Activated CD4-positive, alpha-beta T cell treated with anti-CD3 and anti-CD28 coated beads for 4 hours (primary cell): ENCODE measurements at regions not wholly inside any gene's neighbourhood (a gene's known extent, or its start where the extent isn't known, plus 50 kb on each side); places are given as distances from the start of the nearest gene placed in this dataset.

Source experiments
- DNase-seq, 2 donors: peaks; one replicate each; pipeline ENCODE4 v3.0.0-alpha.2; 2020

DNA sequence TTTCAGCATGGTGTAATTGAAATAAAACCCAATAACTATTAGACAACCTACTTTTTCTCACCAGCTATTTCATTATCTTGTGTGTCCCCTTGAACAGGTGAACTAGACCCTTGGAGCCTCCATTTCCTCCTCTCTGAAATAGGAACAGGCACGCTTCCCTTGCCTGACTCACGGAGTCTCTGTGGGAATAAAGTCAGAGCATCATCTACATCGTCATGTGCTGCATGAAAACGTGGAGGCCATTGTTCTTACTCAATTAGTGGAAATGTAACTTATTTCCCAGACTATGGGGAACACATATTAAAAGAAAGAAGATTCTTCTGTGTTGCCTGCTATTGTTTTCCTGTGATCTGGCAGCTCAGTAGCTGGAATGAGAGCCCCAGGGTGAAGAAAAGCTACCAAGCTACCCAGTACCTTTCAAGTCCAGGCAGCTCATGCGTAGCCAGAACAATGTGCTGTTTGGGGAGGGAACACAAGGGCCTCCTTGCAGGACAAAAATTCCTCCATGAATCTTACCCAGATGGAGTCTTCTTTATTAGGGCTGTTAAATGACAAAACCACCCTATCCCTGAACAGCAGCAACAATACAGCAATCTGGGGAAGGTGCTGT is 59.8 kb downstream of the SOX11 start:
- no peak for DNase-seq

GRCh38 chr2:5756272-5756671 is 64.1 kb downstream of the SOX11 start:
- no peak for DNase-seq

- no peak for DNase-seq
These were observed 66.2 kb downstream of the SOX11 start for GRCh38 chr2:5758346-5758745.

DNA sequence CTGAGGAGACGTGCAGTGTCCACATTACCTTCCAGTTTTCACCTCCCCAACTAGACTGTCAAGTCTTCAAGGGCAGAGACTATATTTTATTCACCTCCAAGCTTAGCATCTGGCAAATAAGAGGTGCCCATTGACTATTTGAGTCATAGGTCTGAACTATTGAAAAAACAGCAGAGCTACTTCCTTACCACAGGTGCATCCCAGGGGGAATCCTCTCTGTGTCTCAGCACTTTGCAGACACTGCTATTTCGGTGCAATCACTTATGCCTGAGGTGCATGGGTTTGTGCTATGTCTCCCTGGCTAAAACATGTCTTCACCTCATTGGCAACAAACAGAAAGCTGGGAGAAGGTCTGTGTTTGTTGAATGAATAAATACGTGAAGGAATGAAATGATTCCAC is 67.8 kb downstream of the SOX11 start:
- DNase-seq = no peak

DNA sequence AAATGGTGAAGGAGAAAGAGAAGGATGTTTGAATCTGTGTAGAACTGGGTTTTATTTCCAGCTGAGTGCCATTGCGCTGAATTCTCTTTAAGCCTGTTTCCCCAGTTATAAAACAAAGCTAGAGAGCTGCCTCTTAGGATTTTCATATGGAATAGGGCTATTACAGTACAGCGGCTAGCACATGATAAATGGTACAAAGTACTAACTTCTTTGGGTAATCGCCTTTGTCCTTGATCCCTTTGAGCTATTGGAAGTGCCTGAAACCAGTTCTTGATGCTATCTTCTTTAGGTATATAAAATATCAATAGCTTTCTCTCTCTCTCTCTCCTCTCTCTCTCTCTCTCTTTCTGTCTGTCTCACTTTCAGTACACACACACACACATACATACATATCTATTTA is 71.3 kb downstream of the SOX11 start:
- no peak for DNase-seq

GRCh38 chr2:5764041-5764440 is 71.9 kb downstream of the SOX11 start:
- no peak for DNase-seq

- no peak for DNase-seq
These were observed 73.9 kb downstream of the SOX11 start for GRCh38 chr2:5766056-5766455.

- no peak for DNase-seq
These were observed 74.4 kb downstream of the SOX11 start for GRCh38 chr2:5766561-5766960.

DNA sequence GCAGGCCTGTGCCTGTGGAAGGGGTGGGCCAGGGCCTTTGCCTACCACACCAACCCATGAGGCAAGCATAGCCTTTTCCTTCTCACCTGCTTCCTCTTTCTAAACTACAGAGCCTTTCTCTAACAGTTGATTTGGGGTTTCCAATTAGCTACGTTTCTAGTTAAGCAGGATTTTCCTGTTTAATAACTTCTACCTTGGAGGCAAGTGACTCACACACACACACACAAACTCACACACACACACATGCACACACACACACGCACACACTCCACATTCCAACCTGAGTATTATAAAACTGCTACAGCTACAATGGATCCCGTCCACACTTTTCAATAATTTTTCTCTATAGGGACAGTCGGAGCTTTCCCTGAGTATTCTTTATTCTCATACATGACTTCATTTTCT is 84.9 kb downstream of the SOX11 start:
- DNase-seq = no peak

DNA sequence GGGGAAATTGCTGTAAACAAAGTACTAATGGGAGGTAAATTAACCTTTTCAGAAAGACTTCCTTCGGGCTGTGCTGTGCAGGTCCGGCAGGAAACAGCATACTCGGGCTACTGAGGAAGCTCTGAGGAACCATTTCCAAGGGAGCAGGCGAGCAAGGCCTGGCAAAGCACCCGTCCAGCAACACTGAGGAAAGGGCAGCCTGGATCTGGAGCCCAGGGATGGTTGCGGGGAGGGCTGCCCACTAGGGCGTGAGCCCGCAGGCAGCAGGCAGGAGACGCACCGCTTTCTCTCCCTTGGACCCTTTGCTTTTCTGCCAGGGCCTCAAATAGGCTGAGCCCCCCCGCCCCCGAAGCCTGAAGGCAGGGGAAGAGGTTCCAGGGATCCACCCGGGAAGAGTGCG is 89.5 kb downstream of the SOX11 start:
- DNase-seq = no peak

DNA sequence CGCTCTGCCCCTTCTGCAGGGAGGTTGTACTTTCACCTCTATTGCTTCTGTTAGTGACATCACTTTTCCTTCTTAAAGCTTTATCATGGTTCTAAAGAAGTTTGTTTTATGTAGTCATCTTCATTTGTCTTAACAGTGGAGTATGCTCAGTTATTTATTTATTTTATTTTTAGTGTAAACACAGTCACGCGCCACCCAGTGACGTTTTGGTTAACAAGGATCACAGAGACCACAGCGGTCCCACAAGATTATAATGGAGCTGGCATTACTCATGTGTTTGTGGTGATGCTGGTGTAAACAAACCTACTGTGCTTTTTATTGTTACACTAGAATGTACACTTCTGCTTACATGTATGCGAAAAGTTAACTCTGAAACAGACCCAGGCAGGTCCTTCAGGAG is 89.9 kb downstream of the SOX11 start:
- no peak for DNase-seq

GRCh38 chr2:5788447-5788846 is 96.3 kb downstream of the SOX11 start:
- no peak for DNase-seq

- DNase-seq = no peak
These were observed 99.2 kb downstream of the SOX11 start for GRCh38 chr2:5791371-5791770.

DNA sequence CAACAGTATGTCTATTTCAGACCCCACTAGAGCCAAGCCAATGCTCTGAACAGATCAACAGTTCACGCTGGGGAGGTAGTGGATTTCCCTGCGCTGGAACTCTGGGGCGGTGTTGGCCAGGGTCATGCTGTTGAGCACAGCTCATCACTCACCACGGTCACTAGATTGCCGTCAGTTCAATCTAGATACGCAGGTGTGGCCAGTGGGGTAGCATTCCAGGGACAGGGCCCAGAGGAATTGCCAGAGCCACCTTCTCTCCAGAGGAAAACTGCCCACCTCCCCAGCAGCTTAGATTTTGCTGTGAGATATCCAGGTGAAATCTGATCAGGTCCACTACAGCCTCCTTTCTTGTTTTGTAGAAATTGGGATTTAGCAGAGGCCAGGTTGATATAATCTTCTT is 101.8 kb downstream of the SOX11 start:
- DNase-seq = no peak

GRCh38 chr2:5798084-5798483 is 105.9 kb downstream of the SOX11 start:
- no peak for DNase-seq

DNA sequence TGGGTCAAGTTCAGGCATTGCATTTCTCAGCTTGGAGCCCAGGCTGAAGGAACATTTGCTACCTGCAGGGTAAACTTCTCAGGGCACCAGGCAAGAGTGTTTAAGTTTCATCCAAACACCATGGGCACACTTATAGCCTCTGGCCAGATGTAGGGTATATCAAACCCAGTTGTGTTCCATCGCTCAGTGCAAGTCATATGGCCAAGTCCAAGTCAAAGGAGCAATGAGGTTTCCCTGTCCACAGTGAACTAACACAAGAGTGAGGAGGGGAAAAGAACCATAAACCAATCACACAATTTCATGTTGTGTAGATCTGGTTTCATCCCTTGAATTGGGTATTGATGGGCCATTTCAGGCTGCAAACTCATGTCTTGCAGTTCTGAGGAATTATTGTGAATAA is 107.2 kb downstream of the SOX11 start:
- no peak for DNase-seq

GRCh38 chr2:5803547-5803946 is 111.4 kb downstream of the SOX11 start:
- no peak for DNase-seq

DNA sequence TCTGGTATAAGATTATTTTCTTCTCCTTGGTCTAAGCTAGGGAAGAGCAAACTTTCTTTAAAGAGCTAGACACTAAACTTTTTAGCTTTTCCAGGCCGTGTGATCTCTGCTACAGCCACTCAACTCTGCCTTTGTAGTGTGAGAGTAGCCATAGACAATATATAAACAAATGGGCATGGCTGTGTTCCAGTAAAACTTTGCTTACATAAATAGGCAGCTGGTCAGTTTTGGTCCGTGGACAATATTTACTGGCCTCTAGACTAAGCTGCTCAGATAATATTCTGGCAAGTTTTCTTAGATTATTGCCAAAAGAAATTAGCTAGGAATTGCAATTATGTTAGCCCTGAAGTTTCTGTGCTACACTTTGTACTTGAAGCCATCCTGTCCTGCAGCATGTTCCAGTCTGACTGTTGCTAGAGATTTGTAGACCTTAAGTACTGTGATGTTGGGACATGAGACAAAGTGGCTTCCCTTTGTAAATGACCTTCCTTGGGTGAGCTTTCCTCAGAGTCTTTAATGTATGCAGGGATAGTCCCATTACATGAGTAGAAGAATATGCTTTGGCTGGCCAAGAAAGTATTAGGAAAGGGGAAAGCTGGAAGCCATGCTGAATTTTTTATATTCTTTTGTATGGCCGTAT is 126.9 kb downstream of the SOX11 start:
- no peak for DNase-seq

GRCh38 chr2:5824126-5824525 is 131.9 kb downstream of the SOX11 start:
- DNase-seq = no peak

GRCh38 chr2:5825686-5826085 is 133.5 kb downstream of the SOX11 start:
- DNase-seq = no peak

GRCh38 chr2:5826979-5827655 is 134.9 kb downstream of the SOX11 start:
- DNase-seq = no peak

GRCh38 chr2:5834501-5834900 is 142.3 kb downstream of the SOX11 start:
- no peak for DNase-seq

DNA sequence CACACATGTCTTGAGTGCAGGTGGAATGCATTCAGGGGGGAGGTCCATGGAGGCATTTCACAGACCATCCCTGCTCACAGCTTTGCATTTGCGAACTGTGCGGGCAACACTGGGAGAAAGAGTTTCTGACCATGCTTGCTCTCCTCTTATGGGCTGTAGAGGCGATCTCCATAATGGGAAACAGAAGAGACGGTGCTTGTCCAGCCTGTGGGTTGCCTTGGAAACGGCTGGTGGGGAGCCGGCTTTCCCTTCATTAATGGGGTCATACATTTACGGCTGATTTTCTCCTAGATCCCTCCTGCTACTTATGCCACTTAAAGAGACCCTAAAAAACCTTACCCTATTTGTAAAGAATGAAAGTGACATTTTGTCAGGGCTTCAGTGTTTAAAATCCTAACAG is 147.4 kb downstream of the SOX11 start:
- DNase-seq = no peak

GRCh38 chr2:5841126-5841525 is 148.9 kb downstream of the SOX11 start:
- no peak for DNase-seq

GRCh38 chr2:5842326-5842725 is 150.1 kb downstream of the SOX11 start:
- DNase-seq = no peak
